Retina (tissue), 1 donor: ENCODE measurements at regions not wholly inside any gene's neighbourhood (a gene's known extent, or its start where the extent isn't known, plus 50 kb on each side); places are given as distances from the start of the nearest gene placed in this dataset.

Source experiments
- DNase-seq: peaks from one replicate; pipeline ENCODE4 v3.0.0-alpha.2; 2016

GRCh38 chr14:98751110-98751509 lies 520.9 kb downstream of the BCL11B start:
- no peak for DNase-seq

- DNase-seq = no peak
These were observed 519.3 kb downstream of the BCL11B start for GRCh38 chr14:98752660-98753059.

- no peak for DNase-seq
These were observed 517.5 kb downstream of the BCL11B start for GRCh38 chr14:98754343-98755020.

DNA sequence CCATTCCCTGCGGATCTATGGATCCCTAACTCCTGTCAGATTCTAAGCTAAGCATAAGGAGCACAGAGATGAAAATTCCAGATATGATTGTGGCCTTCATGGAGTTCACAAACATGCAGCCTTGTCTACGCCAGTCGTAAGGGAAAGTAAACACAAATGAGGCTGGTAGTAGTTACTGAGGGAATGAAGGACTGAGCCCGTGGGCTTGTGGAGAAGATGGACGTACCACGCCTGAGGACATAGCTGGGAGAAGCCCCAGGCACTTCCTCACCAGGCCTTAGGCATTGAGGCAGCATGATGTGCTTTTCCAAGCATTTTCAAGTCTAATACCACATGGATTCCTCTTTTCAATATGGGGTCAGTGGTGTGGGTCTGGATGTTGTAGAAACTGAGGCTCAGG lies 515.2 kb downstream of the BCL11B start:
- DNase-seq = no peak

DNA sequence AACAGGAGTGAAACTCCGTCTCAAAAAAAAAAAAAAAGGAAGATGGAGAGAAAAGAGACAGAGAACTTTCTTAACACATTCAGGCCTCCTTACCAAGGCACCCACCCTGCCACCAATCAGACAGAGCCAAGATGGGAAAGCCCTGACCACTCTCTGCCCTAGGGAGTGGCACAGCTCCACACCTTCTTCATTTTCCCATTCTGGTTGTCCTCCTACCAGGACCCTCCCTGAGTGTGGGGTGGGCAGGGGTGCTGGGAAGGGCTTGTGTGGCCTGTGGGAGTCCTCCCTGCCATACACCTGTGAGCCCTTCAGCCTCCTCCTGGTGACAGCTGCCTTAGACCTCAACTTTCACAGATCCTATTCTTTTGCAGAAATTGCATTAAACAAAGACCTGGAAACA lies 513.6 kb downstream of the BCL11B start:
- DNase-seq = no peak

DNA sequence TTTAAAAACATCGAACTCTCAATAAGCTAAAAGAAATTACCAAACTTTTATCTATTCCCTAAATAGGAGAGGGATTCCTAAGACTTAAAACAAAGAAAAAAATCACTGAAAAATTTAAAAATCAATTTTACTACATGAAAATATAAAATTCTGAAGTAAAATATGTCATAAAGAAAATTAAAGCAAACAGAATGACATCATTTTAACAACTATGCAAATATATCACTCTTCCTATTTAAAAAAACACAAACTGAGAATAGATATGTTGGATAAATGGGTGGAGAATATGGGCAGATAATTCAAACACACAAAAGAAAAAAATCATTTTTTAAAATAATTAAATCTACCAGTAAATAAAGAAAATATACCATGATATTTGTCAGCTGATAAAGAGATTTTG lies 510.0 kb downstream of the BCL11B start:
- no peak for DNase-seq

DNA sequence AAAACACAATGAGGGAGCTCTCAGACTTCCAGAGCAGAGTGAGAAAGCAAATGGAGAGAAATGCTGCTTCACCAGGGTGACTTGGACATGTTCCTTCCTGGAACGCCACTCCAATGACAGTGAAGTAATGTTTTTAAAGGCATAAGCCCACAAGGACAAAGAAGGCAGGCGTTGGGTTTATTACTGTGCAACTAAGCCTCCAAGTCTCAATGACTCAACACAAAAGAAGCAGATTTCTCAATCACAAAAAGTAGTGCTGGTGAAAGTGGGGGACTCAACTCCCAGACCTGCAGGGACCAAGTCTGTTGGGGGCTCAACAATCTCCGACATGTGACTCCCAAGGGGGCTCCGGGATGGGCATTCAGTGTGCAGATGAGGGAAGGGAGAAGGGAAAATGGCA lies 505.2 kb downstream of the BCL11B start:
- no peak for DNase-seq

- no peak for DNase-seq
These were observed 502.7 kb downstream of the BCL11B start for GRCh38 chr14:98769326-98769725.

DNA sequence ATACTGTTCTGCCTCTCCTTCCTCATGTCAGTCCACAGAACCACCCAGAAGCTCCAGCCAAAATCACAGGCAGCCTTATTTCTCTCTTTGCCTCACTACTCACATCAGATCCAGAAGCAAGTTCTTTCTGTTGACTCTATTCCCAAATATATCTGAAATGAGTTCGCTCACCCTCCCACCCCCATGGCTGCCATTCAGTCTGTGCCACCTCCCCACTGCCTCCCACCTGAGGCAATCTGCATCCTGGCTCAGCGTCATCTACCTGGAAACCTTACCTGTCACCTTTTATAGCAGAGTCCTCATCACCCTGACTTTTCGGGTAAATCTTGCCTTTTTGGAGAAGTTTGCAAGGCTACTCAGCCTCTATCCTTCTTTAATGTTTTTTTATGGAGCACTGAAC lies 501.8 kb downstream of the BCL11B start:
- no peak for DNase-seq

- no peak for DNase-seq
These were observed 498.2 kb downstream of the BCL11B start for GRCh38 chr14:98773814-98774213.

DNA sequence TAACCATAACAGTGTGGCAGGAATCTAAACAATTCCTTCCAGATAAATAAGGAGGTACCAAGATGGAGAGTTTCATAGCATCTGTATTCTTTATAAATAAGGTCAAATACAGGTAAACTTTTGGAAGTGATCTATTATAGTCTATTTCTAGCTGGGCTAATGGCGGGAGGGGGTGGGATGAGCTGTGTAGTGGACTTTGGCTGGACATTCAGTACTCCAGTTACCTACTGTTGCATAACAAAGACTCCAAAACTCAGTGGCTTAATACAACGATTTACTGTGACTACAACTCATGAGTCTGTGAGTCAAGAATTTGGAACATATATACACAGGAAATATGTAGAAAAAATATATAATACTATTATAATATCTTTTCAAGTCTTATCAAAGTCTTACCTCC lies 496.1 kb downstream of the BCL11B start:
- no peak for DNase-seq

DNA sequence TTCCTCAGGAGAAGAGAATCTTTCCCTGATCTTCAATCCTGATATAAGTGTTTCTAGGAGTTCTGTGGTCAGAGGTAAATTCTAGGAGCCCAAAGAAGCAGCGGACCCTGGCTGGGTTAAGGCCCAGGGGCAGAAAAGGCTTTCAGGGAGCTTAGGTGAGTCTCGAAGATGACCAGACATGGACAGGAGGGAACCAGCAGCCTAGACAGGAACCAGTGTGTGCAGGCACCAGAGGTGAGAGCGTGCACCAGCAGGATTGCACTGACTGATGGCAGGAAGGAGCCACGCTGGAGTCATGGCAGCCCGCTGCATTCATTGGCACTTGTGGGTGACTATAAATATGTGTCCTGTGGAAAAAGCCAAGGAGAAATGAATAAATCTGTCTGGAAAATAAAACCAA lies 489.9 kb downstream of the BCL11B start:
- DNase-seq = no peak

DNA sequence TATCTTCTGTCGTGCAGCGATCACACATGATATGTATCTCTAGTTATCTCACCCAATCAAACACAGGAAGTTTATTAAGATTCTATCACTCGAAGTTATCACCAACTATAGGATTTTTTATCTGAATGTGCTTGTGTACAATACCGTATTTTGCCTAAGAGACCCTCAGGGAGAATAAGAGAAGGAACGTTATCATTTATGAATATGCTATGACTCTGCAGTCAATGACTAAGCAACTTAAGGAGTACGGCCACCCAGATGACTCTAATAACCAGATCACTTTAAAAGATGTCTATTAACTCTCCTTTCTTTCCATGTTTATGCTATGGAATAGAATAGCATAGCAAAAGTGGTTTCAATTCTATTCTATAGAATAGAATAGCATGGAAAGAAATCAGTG lies 486.4 kb downstream of the BCL11B start:
- DNase-seq = no peak

DNA sequence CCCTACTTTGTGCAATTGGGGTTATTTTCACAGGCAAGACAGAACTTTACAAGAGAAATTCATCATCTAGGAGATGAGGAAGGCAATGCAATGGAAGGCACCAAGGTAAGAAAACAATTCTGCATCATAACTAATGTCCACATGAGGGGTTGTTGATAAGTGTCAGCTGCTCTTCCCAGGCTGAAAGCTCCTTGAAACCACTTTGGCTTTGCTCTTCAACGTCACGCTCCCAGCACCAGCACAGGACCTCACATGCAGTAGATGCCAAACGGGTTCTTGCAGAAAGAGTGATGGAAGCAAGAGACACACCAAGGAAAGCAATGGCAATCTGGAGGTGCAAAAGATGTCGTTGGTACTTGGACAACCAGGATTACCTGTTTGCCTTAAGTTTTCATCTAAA lies 485.5 kb downstream of the BCL11B start:
- DNase-seq = no peak

GRCh38 chr14:98791661-98792060 lies 480.3 kb downstream of the BCL11B start:
- no peak for DNase-seq

- DNase-seq = no peak
These were observed 479.8 kb downstream of the BCL11B start for GRCh38 chr14:98792171-98792570.

DNA sequence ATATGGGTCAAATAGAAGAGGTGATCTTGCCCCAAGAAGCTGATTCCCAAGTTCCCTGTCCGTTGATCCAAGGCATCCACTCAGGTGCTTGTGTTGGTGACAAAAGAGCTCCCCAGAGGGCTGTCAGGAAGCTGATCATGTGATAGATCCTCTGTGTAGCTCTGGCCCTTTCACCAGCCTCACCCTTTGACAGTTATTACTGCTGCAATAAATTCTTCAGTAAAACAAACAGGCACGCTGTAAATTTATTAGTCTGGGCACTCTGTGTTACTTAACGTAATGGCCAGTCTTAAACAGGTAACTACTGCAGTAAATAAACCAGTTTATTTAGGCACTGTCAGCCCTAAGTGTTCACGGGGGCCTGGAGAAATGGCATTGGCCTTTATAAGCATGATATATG lies 473.9 kb downstream of the BCL11B start:
- no peak for DNase-seq

DNA sequence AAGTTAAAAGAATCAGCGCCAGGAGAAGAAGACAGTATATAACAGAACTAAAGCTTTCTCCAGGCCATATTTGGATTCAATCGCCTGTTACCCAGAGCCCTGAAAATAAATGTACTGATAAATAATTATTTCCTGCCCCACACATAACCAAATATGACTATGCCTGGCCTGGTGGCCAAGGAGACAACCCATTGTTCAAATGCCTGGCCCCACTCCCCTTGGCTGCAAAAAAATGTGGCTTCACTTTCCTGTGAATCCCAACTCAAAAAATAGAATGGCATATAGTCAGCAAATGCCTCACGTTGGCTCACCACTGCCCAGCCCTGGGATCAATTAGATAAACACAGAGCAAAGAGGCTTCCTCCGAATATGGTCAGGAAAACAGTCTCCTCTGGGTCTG lies 472.1 kb downstream of the BCL11B start:
- no peak for DNase-seq

DNA sequence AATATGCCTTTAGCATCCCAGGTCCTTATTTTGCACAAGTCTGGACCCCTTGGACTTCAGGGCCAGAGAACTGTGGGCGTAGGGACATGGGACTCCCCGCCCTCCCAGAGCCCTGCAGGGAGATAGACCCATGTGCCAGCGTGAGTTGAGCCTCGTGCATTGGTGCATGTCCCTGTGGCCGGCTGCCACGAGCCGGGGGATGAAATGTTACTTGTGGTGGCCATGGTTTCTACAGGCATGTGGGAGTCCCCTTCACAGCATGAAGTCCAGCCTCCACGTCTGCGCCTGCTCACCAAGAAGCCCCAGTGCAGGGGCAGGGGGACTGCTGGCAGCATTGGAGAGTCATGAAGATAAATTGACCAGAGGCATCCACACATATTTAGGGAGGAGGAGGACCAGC lies 470.0 kb downstream of the BCL11B start:
- no peak for DNase-seq

GRCh38 chr14:98803196-98803595 lies 468.8 kb downstream of the BCL11B start:
- DNase-seq = no peak

- DNase-seq = no peak
These were observed 463.2 kb downstream of the BCL11B start for GRCh38 chr14:98808494-98809407.

DNA sequence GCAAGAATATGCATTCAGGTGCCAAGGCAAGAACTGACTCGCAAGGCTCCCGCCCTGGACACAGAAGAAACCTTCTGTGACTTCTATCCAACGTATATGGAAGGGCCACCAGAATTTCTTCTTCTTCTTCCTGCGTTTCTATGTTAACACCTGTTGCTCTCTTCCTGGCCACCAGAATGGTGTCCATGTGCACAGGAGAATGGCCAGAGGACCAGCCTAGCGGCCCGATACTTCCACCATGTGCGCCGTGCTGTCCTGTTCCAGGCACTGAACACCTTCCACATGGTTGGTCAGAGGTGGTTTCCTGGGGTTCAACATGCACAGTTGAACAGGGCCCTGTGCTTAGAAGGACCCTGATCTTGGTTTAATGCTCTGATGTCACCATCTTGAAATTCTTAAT lies 455.8 kb downstream of the BCL11B start:
- DNase-seq = no peak

DNA sequence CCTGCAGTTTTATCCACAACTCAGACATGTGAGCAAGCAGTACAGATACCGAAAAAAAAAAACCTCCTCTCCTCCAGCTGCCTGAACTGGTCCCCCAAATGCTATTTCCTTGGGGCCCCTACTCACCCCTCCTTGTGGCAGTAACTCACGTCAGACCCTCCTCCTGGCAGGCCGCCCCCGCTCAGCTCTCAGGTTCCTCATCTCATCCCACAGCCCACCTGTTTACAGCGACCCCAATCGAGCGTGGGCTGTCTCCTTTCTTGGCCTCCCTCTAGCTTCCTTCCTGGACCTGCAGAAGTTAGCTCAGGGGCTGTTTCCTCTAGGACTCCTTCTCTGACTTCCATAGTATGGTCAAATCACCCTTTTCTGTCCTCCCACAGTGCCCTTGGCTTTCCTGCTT lies 455.3 kb downstream of the BCL11B start:
- no peak for DNase-seq

- peak; percentile 53 for DNase-seq
These were observed 452.7 kb downstream of the BCL11B start for GRCh38 chr14:98819132-98819866.
